ENCODE measurements at regions not wholly inside any gene's neighbourhood (a gene's known extent, or its start where the extent isn't known, plus 50 kb on each side); places are given as distances from the start of the nearest gene placed in this dataset.

- no peak for TF ChIP-seq CTCF (IDR thresholded peaks at IDR 0.05)
- no peak for TF ChIP-seq POLR2A (IDR thresholded peaks at IDR 0.05)
- no peak for TF ChIP-seq POLR2AphosphoS5 (IDR thresholded peaks at IDR 0.05)
- TF ChIP-seq EP300 (IDR thresholded peaks at IDR 0.05): no peak
These were observed 165.6 kb upstream of the SERTAD2 start for GRCh38 chr2:64819361-64819760.
